Superior temporal gyrus (tissue), 1 donor: ENCODE measurements at regions not wholly inside any gene's neighbourhood (a gene's known extent, or its start where the extent isn't known, plus 50 kb on each side); places are given as distances from the start of the nearest gene placed in this dataset.

Experiments
- DNase-seq: peaks from one replicate; pipeline ENCODE4 v3.0.0-alpha.2; 2016; ENCODE audit errors: extremely low spot score

- no peak for DNase-seq
These were observed 252.3 kb upstream of the LRRC7 start for GRCh38 chr1:69315416-69315815.

- DNase-seq: no peak
These were observed 251.9 kb upstream of the LRRC7 start for GRCh38 chr1:69315823-69316222.

GRCh38 chr1:69319287-69319686, 248.4 kb upstream of the LRRC7 start:
- DNase-seq: no peak

GRCh38 chr1:69320757-69321211, 246.9 kb upstream of the LRRC7 start:
- DNase-seq: no peak

- no peak for DNase-seq
These were observed 246.4 kb upstream of the LRRC7 start for GRCh38 chr1:69321311-69321710.

- no peak for DNase-seq
These were observed 239.5 kb upstream of the LRRC7 start for GRCh38 chr1:69328186-69328585.

GRCh38 chr1:69363236-69363635, 204.5 kb upstream of the LRRC7 start:
- DNase-seq: no peak

GRCh38 chr1:69373520-69373919, 194.2 kb upstream of the LRRC7 start:
- DNase-seq: no peak

GRCh38 chr1:69376408-69376807, 191.3 kb upstream of the LRRC7 start:
- DNase-seq: no peak

GRCh38 chr1:69377507-69377906, 190.2 kb upstream of the LRRC7 start:
- DNase-seq: no peak

- DNase-seq: no peak
These were observed 179.7 kb upstream of the LRRC7 start for GRCh38 chr1:69388044-69388443.

GRCh38 chr1:69400128-69400527, 167.6 kb upstream of the LRRC7 start:
- DNase-seq: no peak

- no peak for DNase-seq
These were observed 165.8 kb upstream of the LRRC7 start for GRCh38 chr1:69401879-69402278.

- DNase-seq: no peak
These were observed 163.9 kb upstream of the LRRC7 start for GRCh38 chr1:69403756-69404320.

- no peak for DNase-seq
These were observed 163.2 kb upstream of the LRRC7 start for GRCh38 chr1:69404486-69404885.

- no peak for DNase-seq
These were observed 161.5 kb upstream of the LRRC7 start for GRCh38 chr1:69406244-69406643.

GRCh38 chr1:69409731-69410456, 157.8 kb upstream of the LRRC7 start:
- no peak for DNase-seq

GRCh38 chr1:69410457-69410850, 157.3 kb upstream of the LRRC7 start:
- DNase-seq: no peak

GRCh38 chr1:69410893-69411292, 156.8 kb upstream of the LRRC7 start:
- no peak for DNase-seq

GRCh38 chr1:69411617-69412016, 156.1 kb upstream of the LRRC7 start:
- DNase-seq: no peak

GRCh38 chr1:69413129-69413528, 154.6 kb upstream of the LRRC7 start:
- DNase-seq: no peak

- no peak for DNase-seq
These were observed 153.1 kb upstream of the LRRC7 start for GRCh38 chr1:69414574-69414973.

GRCh38 chr1:69421286-69421685, 146.4 kb upstream of the LRRC7 start:
- no peak for DNase-seq

- no peak for DNase-seq
These were observed 141.9 kb upstream of the LRRC7 start for GRCh38 chr1:69425871-69426270.
